KMS-11 (cell line): ENCODE measurements at regions not wholly inside any gene's neighbourhood (a gene's known extent, or its start where the extent isn't known, plus 50 kb on each side); places are given as distances from the start of the nearest gene placed in this dataset.

Experiments
- H2AFZ ChIP-seq: fragments of 200-600 bp; sonication (generic); 2 replicates; pipeline ENCODE4 v1.6.1; 2016; ENCODE audit warnings: antibody characterized with exemption, mixed run types, low read depth
- H3K27ac ChIP-seq: fragments of 200-600 bp; sonication (generic); 2 replicates; pipeline ENCODE4 v1.6.1; 2016; ENCODE audit warnings: mild to moderate bottlenecking, mixed run types
- H3K27me3 ChIP-seq: fragments of 200-600 bp; sonication (generic); 2 replicates; pipeline ENCODE4 v1.6.1; 2017; ENCODE audit warnings: mild to moderate bottlenecking, low read depth, mixed run types, moderate library complexity; ENCODE audit not compliant: insufficient read depth
- H3K36me3 ChIP-seq: fragments of 200-600 bp; sonication (generic); 2 replicates; pipeline ENCODE4 v1.6.1; 2017; ENCODE audit warnings: mild to moderate bottlenecking, mixed run types; ENCODE audit not compliant: insufficient read depth
- H3K4me1 ChIP-seq: fragments of 200-600 bp; sonication (generic); 2 replicates; pipeline ENCODE4 v1.6.1; 2016; ENCODE audit warnings: mild to moderate bottlenecking, low read depth, mixed run types; ENCODE audit not compliant: poor library complexity, severe bottlenecking
- H3K4me2 ChIP-seq: fragments of 200-600 bp; sonication (generic); 2 replicates; pipeline ENCODE4 v1.7.0; 2016; ENCODE audit warnings: mild to moderate bottlenecking, mixed run types
- H3K4me3 ChIP-seq: fragments of 200-600 bp; sonication (generic); IDR thresholded peaks from 2 replicates; pipeline ENCODE4 v1.6.1; 2017; ENCODE audit warnings: low read depth, low read length, mixed read lengths; ENCODE audit not compliant: insufficient read depth
- H3K79me2 ChIP-seq: fragments of 200-600 bp; sonication (generic); 2 replicates; pipeline ENCODE4 v1.6.1; 2016; ENCODE audit warnings: low read depth, mixed run types; ENCODE audit not compliant: insufficient read depth
- H3K9ac ChIP-seq: fragments of 200-600 bp; sonication (generic); 2 replicates; pipeline ENCODE4 v1.6.1; 2016; ENCODE audit warnings: mild to moderate bottlenecking, mixed run types
- H4K20me1 ChIP-seq: fragments of 200-600 bp; sonication (generic); 2 replicates; pipeline ENCODE4 v1.6.1; 2016; ENCODE audit warnings: mild to moderate bottlenecking, mixed run types; ENCODE audit not compliant: insufficient read depth
- CTCF ChIP-seq: fragments of 200-600 bp; sonication (generic); conservative IDR thresholded peaks from 2 replicates; pipeline ENCODE4 v1.6.1; 2017; ENCODE audit warnings: low read depth, mild to moderate bottlenecking, antibody characterized with exemption, low read length, moderate library complexity, mixed read lengths

- H2AFZ ChIP-seq: no peak overlapping the region
- H3K79me2 ChIP-seq: no peaks in the 10 kb centered on the region
- H3K27ac ChIP-seq: no peak overlapping the region
- no peak for TF ChIP-seq CTCF
- H4K20me1 ChIP-seq: no peaks in the 10 kb centered on the region
- no peak overlapping the region for H3K4me3 ChIP-seq
- no peak overlapping the region for H3K9ac ChIP-seq
- H3K4me1 ChIP-seq: no peaks in the 10 kb centered on the region
- no peaks in the 10 kb centered on the region for H3K36me3 ChIP-seq
- H3K4me2 ChIP-seq: no peak overlapping the region
- no peaks in the 10 kb centered on the region for H3K27me3 ChIP-seq
Observed at GRCh38 chr2:60054571-60055340, 498.7 kb downstream of the BCL11A start.

DNA sequence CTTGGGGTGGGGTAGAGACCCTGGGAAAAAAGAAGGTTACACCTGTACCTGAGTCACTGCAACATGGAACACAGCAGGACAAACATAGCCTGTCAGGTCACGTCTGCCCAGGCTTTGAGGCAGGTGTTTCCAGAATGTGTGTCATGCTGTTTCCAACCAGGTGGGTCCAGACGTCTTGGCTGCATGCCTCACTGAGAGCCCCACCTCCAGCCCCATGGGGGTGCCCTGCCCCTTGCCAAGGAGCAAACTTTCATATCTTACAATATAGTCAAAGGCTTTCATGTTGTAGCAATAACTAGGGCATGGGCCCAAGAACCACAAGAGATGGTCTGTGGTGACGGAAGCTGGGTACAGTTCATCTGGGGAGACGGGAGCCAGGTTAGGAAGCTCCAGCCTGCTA lies 499.7 kb downstream of the BCL11A start:
- Histone ChIP-seq H3K9ac (no peak overlapping the region), H2AFZ (no peak overlapping the region), H3K27me3 (no peaks in the 10 kb centered on the region), H3K4me1 (no peaks in the 10 kb centered on the region), H3K4me3 (no peak overlapping the region), H3K79me2 (no peaks in the 10 kb centered on the region), H3K36me3 (no peaks in the 10 kb centered on the region), H3K27ac (no peak overlapping the region), H3K4me2 (no peak overlapping the region), H4K20me1 (no peaks in the 10 kb centered on the region)
- TF ChIP-seq CTCF: no peak

DNA sequence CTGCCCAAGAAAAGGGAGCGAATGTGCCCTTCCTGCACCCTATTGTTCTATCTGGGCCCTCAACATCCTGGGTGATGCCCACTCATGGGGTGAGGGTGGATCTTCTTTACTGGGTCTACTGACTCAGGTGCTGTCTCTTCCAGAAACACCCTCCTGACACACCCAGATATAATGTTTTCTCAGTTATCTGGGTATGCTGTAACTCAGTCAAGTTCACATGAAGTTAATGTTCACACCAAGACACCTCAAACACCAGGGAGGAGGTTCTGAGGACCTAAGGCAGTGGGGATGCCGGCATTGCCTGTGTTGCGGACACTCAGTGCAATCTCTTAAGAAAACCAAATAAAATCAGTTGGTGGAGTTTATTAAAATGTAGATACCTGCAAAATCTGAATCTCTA lies 500.9 kb downstream of the BCL11A start:
- Histone ChIP-seq H2AFZ (no peak overlapping the region), H3K27ac (no peak overlapping the region), H3K4me2 (no peak overlapping the region), H3K9ac (no peak overlapping the region), H4K20me1 (no peaks in the 10 kb centered on the region), H3K79me2 (no peaks in the 10 kb centered on the region), H3K36me3 (no peaks in the 10 kb centered on the region), H3K4me1 (no peaks in the 10 kb centered on the region), H3K27me3 (no peaks in the 10 kb centered on the region), H3K4me3 (no peak overlapping the region)
- no peak for TF ChIP-seq CTCF

DNA sequence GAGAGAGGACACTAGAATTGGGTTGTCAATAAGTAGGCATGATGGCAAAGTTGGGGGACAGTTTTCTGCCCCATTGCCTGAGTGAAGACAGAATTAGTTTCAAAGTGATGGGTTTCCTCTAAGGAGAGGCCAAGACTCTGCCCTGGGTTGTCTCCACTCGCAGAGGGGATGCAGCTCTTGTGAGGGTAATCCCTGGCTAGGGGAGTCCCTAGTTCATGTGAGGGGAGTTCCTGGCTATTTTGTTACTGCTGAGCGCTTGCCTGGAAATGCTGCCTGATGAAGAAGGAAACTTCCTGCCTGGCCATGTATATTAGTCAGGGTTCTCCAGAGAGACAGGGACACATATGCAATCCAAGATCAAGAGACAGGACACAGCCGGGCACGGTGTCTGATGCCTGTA lies 501.5 kb downstream of the BCL11A start:
- H3K4me2 ChIP-seq: no peak overlapping the region
- H3K27me3 ChIP-seq: no peaks in the 10 kb centered on the region
- no peaks in the 10 kb centered on the region for H3K79me2 ChIP-seq
- no peaks in the 10 kb centered on the region for H3K4me1 ChIP-seq
- H3K36me3 ChIP-seq: no peaks in the 10 kb centered on the region
- H3K4me3 ChIP-seq: no peak overlapping the region
- H3K27ac ChIP-seq: no peak overlapping the region
- no peaks in the 10 kb centered on the region for H4K20me1 ChIP-seq
- no peak for TF ChIP-seq CTCF
- no peak overlapping the region for H3K9ac ChIP-seq
- H2AFZ ChIP-seq: no peak overlapping the region
